ENCODE measurements at regions not wholly inside any gene's neighbourhood (a gene's known extent, or its start where the extent isn't known, plus 50 kb on each side); places are given as distances from the start of the nearest gene placed in this dataset.

- no peak overlapping the region for H3K27ac Mint-ChIP-seq (ENCODE audit: unreplicated experiment)
- H3K4me1 Mint-ChIP-seq (ENCODE audit: unreplicated experiment) = peaks cover 11% of the 10 kb centered on the region
- H3K27me3 Mint-ChIP-seq (ENCODE audit: unreplicated experiment) = no peaks in the 10 kb centered on the region
- DNase-seq (ENCODE audit: low spot score) = no peak
- TF ChIP-seq CTCF (IDR thresholded peaks at IDR 0.05; ENCODE audit: unreplicated experiment) = no peak
- H3K4me3 Mint-ChIP-seq (ENCODE audit: unreplicated experiment) = no peak overlapping the region
- H3K36me3 Mint-ChIP-seq (ENCODE audit: low read depth, unreplicated experiment) = no peaks in the 10 kb centered on the region
- H3K9me3 Mint-ChIP-seq (ENCODE audit: unreplicated experiment) = no peaks in the 10 kb centered on the region
Measured at GRCh38 chr10:4266416-4267085, 481.5 kb upstream of the KLF6 start.

- TF ChIP-seq CTCF (IDR thresholded peaks at IDR 0.05; ENCODE audit: unreplicated experiment) = no peak
- no peak overlapping the region for H3K4me3 Mint-ChIP-seq (ENCODE audit: unreplicated experiment)
- H3K9me3 Mint-ChIP-seq (ENCODE audit: unreplicated experiment) = no peaks in the 10 kb centered on the region
- DNase-seq (ENCODE audit: low spot score) = no peak
- no peaks in the 10 kb centered on the region for H3K27me3 Mint-ChIP-seq (ENCODE audit: unreplicated experiment)
- no peaks in the 10 kb centered on the region for H3K36me3 Mint-ChIP-seq (ENCODE audit: low read depth, unreplicated experiment)
- H3K27ac Mint-ChIP-seq (ENCODE audit: unreplicated experiment) = no peak overlapping the region
- H3K4me1 Mint-ChIP-seq (ENCODE audit: unreplicated experiment) = peaks cover 11% of the 10 kb centered on the region
Measured at GRCh38 chr10:4265964-4266363, 481.0 kb upstream of the KLF6 start.

- Mint-ChIP-seq H3K27ac (ENCODE audit: unreplicated experiment) (no peak overlapping the region), H3K9me3 (ENCODE audit: unreplicated experiment) (no peaks in the 10 kb centered on the region), H3K4me1 (ENCODE audit: unreplicated experiment) (peaks cover 5% of the 10 kb centered on the region), H3K27me3 (ENCODE audit: unreplicated experiment) (no peaks in the 10 kb centered on the region), H3K4me3 (ENCODE audit: unreplicated experiment) (no peak overlapping the region), H3K36me3 (ENCODE audit: low read depth, unreplicated experiment) (no peaks in the 10 kb centered on the region)
- DNase-seq (ENCODE audit: low spot score) = no peak
- no peak for TF ChIP-seq CTCF (IDR thresholded peaks at IDR 0.05; ENCODE audit: unreplicated experiment)
Measured at GRCh38 chr10:4264209-4264865, 479.3 kb upstream of the KLF6 start.

- no peak overlapping the region for H3K27ac Mint-ChIP-seq (ENCODE audit: unreplicated experiment)
Measured at GRCh38 chr10:4263601-4263921, 478.6 kb upstream of the KLF6 start.

More at GRCh38 chr10:4263601-4263921, 478.6 kb upstream of the KLF6 start:
- Mint-ChIP-seq H3K4me1 (ENCODE audit: unreplicated experiment) (peaks cover 5% of the 10 kb centered on the region), H3K36me3 (ENCODE audit: low read depth, unreplicated experiment) (no peaks in the 10 kb centered on the region), H3K9me3 (ENCODE audit: unreplicated experiment) (no peaks in the 10 kb centered on the region), H3K4me3 (ENCODE audit: unreplicated experiment) (no peak overlapping the region), H3K27me3 (ENCODE audit: unreplicated experiment) (no peaks in the 10 kb centered on the region)
- no peak for DNase-seq (ENCODE audit: low spot score)
- no peak for TF ChIP-seq CTCF (IDR thresholded peaks at IDR 0.05; ENCODE audit: unreplicated experiment)

All from endothelial cell (in vitro differentiated cells).